IMR-90 (cell line): ENCODE measurements at regions not wholly inside any gene's neighbourhood (a gene's known extent, or its start where the extent isn't known, plus 50 kb on each side); places are given as distances from the start of the nearest gene placed in this dataset.

Source experiments
- BHLHE40 ChIP-seq: fragments of 150-350 bp; IDR thresholded peaks from 2 replicates; pipeline ENCODE4 v1.6.1; 2016; ENCODE audit warnings: mild to moderate bottlenecking, low read depth, low read length
- CEBPB ChIP-seq: IDR thresholded peaks from 2 replicates; pipeline ENCODE4 v1.6.1; 2012; ENCODE audit warnings: low read depth, low read length, improper control_type of control experiment
- CTCF ChIP-seq: conservative IDR thresholded peaks from 2 replicates; pipeline ENCODE4 v1.5.1; 2012; ENCODE audit warnings: mild to moderate bottlenecking, low read depth, low read length, improper control_type of control experiment
- FOS ChIP-seq: fragments of 150-350 bp; IDR thresholded peaks from 2 replicates; pipeline ENCODE4 v1.6.1; 2016; ENCODE audit warnings: low read depth, low read length
- MXI1 ChIP-seq: IDR thresholded peaks from 2 replicates; pipeline ENCODE4 v1.6.1; 2012; ENCODE audit warnings: low read depth, mild to moderate bottlenecking, low read length, moderate library complexity, borderline replicate concordance
- POLR2A ChIP-seq: IDR thresholded peaks from 2 replicates; pipeline ENCODE4 v1.6.1; 2012; ENCODE audit warnings: mild to moderate bottlenecking, low read depth, low read length
- RFX5 ChIP-seq: IDR thresholded peaks from 2 replicates; pipeline ENCODE4 v1.8.0; 2012; ENCODE audit warnings: low read depth, mild to moderate bottlenecking, low read length, moderate library complexity
- SMC3 ChIP-seq: fragments of 150-350 bp; IDR thresholded peaks from 2 replicates; pipeline ENCODE4 v1.6.1; 2016; ENCODE audit warnings: low read depth, mild to moderate bottlenecking, antibody characterized with exemption, low read length, moderate library complexity
- TF ChIP-seq, protein P1 (sequence below): fragments of 150-350 bp; IDR thresholded peaks from 2 replicates; pipeline ENCODE4 v1.6.1; 2017; ENCODE audit warnings: mild to moderate bottlenecking, antibody characterized with exemption, low read length, low read depth

DNA sequence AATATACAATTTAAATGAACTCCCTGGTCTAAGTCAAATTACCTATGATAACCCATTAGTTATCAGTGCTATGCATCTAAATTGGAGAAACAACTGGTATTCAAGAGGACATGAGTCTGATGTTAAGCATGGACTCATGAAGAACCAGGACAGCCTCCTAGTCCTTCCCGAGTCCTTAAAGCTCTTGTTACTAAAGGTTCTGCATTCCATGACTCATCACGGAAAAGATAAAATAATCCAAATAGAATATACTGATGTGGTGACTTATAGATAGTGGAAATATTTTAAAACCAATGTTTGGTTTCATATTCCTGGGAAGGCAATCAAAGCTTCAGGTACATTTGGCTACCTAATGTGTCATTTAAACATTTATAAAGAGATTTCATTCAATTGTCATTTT is 117.2 kb upstream of the PMCH start:
- TF ChIP-seq RFX5 (no peak), BHLHE40 (no peak), CTCF (no peak), POLR2A (no peak), CEBPB (no peak), SMC3 (no peak), FOS (peak; percentile 36; the same call in 1 of the 2 replicates), MXI1 (no peak)
- TF ChIP-seq, protein P1, sequence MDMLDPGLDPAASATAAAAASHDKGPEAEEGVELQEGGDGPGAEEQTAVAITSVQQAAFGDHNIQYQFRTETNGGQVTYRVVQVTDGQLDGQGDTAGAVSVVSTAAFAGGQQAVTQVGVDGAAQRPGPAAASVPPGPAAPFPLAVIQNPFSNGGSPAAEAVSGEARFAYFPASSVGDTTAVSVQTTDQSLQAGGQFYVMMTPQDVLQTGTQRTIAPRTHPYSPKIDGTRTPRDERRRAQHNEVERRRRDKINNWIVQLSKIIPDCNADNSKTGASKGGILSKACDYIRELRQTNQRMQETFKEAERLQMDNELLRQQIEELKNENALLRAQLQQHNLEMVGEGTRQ, result no peak
